ENCODE measurements at regions not wholly inside any gene's neighbourhood (a gene's known extent, or its start where the extent isn't known, plus 50 kb on each side); places are given as distances from the start of the nearest gene placed in this dataset.

DNA sequence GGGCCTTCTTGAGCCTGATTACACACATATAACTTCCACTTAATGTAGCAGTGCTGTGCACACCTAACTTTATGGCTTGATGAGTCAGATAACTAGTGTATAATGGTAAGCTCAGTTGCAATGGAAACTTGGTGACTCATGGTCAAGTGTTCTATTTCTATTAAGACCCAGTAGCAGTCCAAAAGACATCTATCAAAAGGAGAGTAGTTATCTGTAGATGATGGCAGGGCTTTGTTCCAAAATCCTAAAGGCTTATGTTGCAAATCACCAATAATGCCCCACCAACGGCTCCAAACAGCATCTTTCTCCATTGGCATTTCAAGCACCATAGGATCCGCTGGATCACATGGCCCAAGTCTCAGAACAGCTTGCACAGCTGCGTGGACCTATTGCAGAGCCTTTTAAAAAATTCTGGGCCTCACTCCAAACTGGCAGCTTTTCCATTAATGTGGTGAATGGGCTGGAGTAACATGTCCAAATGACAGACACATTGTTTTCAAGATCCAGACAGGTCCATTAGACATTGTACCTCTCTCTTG, 566.8 kb upstream of the USP24 start:
- Histone ChIP-seq H3K36me3 (ENCODE audit: low read depth) (no peaks in the 10 kb centered on the region), H3K9me3 (ENCODE audit: severe bottlenecking) (no peaks in the 10 kb centered on the region), H3K27ac (ENCODE audit: poor library complexity, severe bottlenecking) (no peak overlapping the region), H3K4me1 (ENCODE audit: insufficient read depth, poor library complexity, severe bottlenecking) (no peaks in the 10 kb centered on the region), H3K27me3 (ENCODE audit: insufficient read depth, poor library complexity, severe bottlenecking) (no peaks in the 10 kb centered on the region), H3K4me3 (ENCODE audit: severe bottlenecking) (no peak overlapping the region)
- ATAC-seq (ENCODE audit: low read depth), result peak; percentile 78
- DNase-seq (ENCODE audit: low spot score), result no peak
- TF ChIP-seq, protein P1, sequence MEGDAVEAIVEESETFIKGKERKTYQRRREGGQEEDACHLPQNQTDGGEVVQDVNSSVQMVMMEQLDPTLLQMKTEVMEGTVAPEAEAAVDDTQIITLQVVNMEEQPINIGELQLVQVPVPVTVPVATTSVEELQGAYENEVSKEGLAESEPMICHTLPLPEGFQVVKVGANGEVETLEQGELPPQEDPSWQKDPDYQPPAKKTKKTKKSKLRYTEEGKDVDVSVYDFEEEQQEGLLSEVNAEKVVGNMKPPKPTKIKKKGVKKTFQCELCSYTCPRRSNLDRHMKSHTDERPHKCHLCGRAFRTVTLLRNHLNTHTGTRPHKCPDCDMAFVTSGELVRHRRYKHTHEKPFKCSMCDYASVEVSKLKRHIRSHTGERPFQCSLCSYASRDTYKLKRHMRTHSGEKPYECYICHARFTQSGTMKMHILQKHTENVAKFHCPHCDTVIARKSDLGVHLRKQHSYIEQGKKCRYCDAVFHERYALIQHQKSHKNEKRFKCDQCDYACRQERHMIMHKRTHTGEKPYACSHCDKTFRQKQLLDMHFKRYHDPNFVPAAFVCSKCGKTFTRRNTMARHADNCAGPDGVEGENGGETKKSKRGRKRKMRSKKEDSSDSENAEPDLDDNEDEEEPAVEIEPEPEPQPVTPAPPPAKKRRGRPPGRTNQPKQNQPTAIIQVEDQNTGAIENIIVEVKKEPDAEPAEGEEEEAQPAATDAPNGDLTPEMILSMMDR (IDR thresholded peaks at IDR 0.05; ENCODE audit: poor library complexity, severe bottlenecking), result no peak

DNA sequence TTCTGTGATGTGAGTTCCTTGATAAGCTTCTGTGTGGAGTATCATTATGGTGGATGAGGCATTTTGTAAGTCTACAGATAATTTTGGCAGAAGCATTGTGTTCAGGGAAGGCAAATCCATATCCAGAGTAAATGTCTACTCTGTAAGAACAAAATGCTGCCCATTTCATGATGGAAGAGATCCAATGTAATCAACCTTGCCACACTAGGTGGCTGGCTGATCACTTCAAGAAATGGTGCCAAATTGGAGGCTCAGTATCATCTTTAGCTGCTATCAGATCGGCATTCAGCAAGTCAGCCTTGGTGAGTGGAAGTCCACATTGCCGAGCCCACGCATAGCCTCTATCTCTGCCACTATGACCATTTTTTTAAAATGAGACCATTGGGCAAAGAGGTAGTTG, 565.8 kb upstream of the USP24 start:
- no peaks in the 10 kb centered on the region for H3K4me1 ChIP-seq (ENCODE audit: insufficient read depth, poor library complexity, severe bottlenecking)
- H3K36me3 ChIP-seq (ENCODE audit: low read depth), result no peaks in the 10 kb centered on the region
- no peak for ATAC-seq (ENCODE audit: low read depth)
- H3K27me3 ChIP-seq (ENCODE audit: insufficient read depth, poor library complexity, severe bottlenecking), result no peaks in the 10 kb centered on the region
- no peaks in the 10 kb centered on the region for H3K9me3 ChIP-seq (ENCODE audit: severe bottlenecking)
- H3K27ac ChIP-seq (ENCODE audit: poor library complexity, severe bottlenecking), result no peak overlapping the region
- H3K4me3 ChIP-seq (ENCODE audit: severe bottlenecking), result no peak overlapping the region
- no peak for DNase-seq (ENCODE audit: low spot score)
- TF ChIP-seq, protein P1 (IDR thresholded peaks at IDR 0.05; ENCODE audit: poor library complexity, severe bottlenecking), result no peak

DNA sequence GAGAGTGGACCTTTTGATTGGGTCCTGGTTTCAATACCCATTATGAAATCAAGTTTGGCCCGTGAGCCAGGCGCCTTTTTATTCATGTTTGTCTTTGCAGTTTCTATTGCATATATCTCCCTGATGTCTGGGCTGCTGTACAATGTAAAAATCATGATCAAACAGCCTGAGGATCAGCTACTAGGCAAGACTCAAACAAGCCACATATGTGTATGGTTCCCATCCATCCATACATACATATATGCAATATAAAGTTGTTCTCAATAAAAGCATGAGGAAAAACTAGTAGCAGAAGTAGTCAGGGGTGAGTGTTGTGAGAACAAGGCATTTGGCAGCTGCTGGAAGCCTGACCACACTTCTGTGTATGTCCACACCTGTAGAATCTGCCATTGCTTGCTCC, 562.4 kb upstream of the USP24 start:
- Histone ChIP-seq H3K9me3 (ENCODE audit: severe bottlenecking) (no peaks in the 10 kb centered on the region), H3K27ac (ENCODE audit: poor library complexity, severe bottlenecking) (no peak overlapping the region), H3K4me1 (ENCODE audit: insufficient read depth, poor library complexity, severe bottlenecking) (no peaks in the 10 kb centered on the region), H3K4me3 (ENCODE audit: severe bottlenecking) (no peak overlapping the region), H3K27me3 (ENCODE audit: insufficient read depth, poor library complexity, severe bottlenecking) (no peaks in the 10 kb centered on the region), H3K36me3 (ENCODE audit: low read depth) (no peaks in the 10 kb centered on the region)
- ATAC-seq (ENCODE audit: low read depth) (no peak), DNase-seq (ENCODE audit: low spot score) (no peak)
- TF ChIP-seq, protein P1 (IDR thresholded peaks at IDR 0.05; ENCODE audit: poor library complexity, severe bottlenecking), result no peak

DNA sequence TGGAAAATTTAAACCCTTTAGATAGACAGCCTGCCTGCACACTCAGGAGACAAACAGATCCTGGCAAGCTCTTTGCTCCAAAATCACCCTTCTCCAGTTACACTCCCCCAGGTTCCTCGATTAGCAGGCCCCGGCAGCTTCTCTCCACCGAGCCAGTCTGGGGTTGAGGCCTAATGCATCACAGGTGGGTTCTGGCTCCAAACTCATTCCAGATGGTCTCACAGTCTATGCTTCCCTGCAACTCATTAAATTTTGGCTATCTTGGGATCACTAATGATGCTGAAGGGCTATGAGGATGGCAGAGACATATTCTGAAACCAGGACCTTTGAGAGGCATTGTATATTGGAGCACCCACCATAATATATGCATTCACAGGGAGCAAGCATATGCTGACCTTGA, 559.8 kb upstream of the USP24 start:
- Histone ChIP-seq H3K4me1 (ENCODE audit: insufficient read depth, poor library complexity, severe bottlenecking) (no peaks in the 10 kb centered on the region), H3K27ac (ENCODE audit: poor library complexity, severe bottlenecking) (no peak overlapping the region), H3K27me3 (ENCODE audit: insufficient read depth, poor library complexity, severe bottlenecking) (no peaks in the 10 kb centered on the region), H3K9me3 (ENCODE audit: severe bottlenecking) (no peaks in the 10 kb centered on the region), H3K36me3 (ENCODE audit: low read depth) (no peaks in the 10 kb centered on the region), H3K4me3 (ENCODE audit: severe bottlenecking) (no peak overlapping the region)
- TF ChIP-seq, protein P1 (IDR thresholded peaks at IDR 0.05; ENCODE audit: poor library complexity, severe bottlenecking), result no peak
- DNase-seq (ENCODE audit: low spot score), result no peak
- ATAC-seq (ENCODE audit: low read depth), result no peak

DNA sequence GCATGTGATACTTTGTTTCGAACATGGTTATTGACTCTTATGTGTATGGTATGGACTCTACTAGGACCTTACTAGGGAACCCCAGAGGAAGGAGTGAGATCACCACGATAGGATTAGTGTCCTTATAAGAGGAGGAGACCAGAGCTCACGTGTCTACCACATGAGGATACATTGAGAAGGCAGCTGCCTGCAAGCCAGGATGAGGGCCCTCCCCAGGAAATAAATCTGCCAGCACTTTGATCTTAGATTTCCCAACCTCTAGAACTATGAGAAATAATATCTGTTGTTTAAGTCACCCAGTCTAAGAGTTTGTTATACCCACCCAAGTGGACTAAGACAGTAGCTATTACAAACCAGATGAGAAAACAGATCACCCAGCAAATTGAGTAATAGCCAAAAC, 559.3 kb upstream of the USP24 start:
- H3K4me1 ChIP-seq (ENCODE audit: insufficient read depth, poor library complexity, severe bottlenecking), result no peaks in the 10 kb centered on the region
- no peaks in the 10 kb centered on the region for H3K27me3 ChIP-seq (ENCODE audit: insufficient read depth, poor library complexity, severe bottlenecking)
- ATAC-seq (ENCODE audit: low read depth) (no peak), DNase-seq (ENCODE audit: low spot score) (no peak)
- TF ChIP-seq, protein P1 (IDR thresholded peaks at IDR 0.05; ENCODE audit: poor library complexity, severe bottlenecking), result no peak
- H3K4me3 ChIP-seq (ENCODE audit: severe bottlenecking), result no peak overlapping the region
- no peak overlapping the region for H3K27ac ChIP-seq (ENCODE audit: poor library complexity, severe bottlenecking)
- no peaks in the 10 kb centered on the region for H3K36me3 ChIP-seq (ENCODE audit: low read depth)
- no peaks in the 10 kb centered on the region for H3K9me3 ChIP-seq (ENCODE audit: severe bottlenecking)

Measured in RWPE2 (cell line).